HG03045 (cell line): ENCODE measurements at regions not wholly inside any gene's neighbourhood (a gene's known extent, or its start where the extent isn't known, plus 50 kb on each side); places are given as distances from the start of the nearest gene placed in this dataset.

ENCODE experiments used
- ATAC-seq: cut with Tn5 transposase; IDR thresholded peaks from one replicate; pipeline ENCODE4 v1.9.1; 2021; ENCODE audit warnings: mild to moderate bottlenecking, moderate library complexity; ENCODE audit not compliant: unreplicated experiment

DNA sequence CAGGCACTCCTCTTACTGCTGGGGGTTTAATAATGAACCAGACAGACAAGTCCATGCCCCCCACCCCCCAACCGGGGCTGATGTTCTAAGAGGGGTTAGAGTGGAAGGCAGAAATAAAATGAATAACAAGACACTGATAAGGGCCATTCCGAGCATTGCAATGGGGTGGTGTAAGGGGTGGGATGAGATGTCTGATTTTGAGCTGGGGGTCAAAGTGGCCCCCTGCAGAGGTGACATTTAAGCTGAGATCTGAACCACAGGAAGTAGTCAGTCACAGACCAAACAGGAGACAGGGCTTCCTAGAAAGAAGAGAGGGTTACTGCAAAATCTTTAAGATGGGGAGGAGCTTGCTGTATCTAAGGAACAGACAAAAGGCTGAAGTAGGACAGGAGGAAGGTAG, 180.6 kb upstream of the SH3BP4 start:
- ATAC-seq: no peak

GRCh38 chr2:234770715-234771141, 181.1 kb upstream of the SH3BP4 start:
- ATAC-seq: no peak

- no peak for ATAC-seq
Observed at GRCh38 chr2:234770031-234770506, 181.7 kb upstream of the SH3BP4 start.

DNA sequence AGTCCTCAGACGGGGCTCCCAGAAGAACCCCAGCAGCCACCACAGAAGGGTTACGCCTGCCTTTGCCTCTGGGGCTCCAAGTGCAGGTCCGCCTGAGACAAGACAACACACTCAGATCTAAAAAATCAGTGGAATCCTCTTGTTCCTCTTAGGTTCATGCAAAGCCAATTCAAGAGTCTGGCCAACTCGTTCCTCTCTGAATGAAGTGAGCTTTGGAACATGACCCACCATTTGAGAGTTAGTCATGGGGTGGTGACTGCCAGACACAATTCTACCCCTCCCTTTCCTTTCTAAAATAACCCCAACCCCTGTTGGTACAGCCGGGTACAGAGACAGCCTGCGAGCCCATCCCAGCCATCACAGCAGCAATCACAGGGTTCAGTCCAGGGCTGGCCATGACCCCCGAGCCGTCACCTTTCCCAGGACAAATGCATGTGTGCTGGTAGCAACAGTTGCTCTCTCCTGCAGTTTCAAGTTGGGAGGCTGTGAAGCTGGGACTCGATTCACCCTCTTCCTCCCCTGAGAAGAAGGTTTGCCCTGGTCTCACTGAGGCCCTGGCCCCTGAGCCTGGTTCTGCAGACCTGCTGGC, 183.1 kb upstream of the SH3BP4 start:
- ATAC-seq: no peak

DNA sequence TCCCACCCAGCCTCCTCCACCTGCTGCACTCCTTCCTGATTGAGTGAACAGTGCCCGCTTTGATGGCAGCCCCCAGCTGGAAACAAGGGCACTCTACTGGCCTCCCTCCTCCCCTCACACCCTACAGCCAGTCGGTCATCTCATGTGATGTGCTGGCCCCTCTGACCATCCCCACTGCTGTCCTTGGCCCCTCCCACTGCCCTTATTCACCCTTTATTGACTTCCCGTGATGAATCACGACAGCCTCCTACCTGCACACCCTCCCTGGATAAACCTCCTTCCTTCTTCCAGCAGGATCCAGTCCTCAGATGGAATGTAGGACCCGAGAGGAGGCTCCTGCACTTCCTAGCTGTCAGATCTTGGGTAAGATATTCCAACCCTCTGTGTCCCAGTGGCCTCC, 186.5 kb upstream of the SH3BP4 start:
- ATAC-seq: no peak

DNA sequence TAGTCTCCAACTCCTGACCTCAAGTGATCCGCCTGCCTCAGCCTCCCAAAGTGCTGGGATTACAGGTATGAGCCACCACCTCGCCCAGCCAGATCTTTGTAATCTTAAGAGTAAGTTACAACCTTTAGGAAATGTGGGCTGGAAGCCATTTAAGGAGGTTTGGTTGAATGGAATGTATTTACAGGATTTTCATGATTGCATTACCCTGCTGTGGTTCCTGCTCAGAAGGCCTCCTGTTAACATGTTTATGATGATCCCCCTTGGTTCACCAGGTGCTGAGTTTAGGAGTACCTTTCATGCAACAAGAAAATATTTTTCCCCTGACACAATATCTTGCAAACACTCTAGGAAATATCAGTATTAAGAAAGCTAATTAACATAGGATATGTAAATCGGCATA, 187.4 kb upstream of the SH3BP4 start:
- no peak for ATAC-seq

- ATAC-seq: no peak
Observed at GRCh38 chr2:234763002-234763873, 188.6 kb upstream of the SH3BP4 start.

GRCh38 chr2:234761910-234762309, 189.9 kb upstream of the SH3BP4 start:
- ATAC-seq: no peak

DNA sequence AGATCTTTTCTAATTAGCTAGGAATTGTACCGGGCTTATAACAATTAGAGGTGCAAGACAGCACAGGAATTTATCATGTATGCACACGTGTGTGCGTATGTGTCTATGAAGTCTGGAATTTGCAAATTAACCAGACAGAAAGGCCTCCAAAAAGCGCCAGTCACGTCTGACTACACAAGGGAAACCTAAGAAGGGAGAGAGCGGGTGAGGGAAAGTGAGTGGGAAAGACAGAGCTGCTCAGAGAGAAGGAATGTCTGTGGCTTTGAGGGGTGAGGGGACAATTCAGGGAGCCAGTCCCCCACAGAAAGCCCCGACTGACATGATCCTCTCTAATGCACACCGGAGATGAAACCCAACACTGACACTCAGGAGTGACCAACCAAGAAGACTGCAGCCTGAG, 197.7 kb upstream of the SH3BP4 start:
- ATAC-seq: no peak

- no peak for ATAC-seq
Observed at GRCh38 chr2:234753701-234754100, 198.1 kb upstream of the SH3BP4 start.

GRCh38 chr2:234752966-234753365, 198.9 kb upstream of the SH3BP4 start:
- ATAC-seq: no peak

DNA sequence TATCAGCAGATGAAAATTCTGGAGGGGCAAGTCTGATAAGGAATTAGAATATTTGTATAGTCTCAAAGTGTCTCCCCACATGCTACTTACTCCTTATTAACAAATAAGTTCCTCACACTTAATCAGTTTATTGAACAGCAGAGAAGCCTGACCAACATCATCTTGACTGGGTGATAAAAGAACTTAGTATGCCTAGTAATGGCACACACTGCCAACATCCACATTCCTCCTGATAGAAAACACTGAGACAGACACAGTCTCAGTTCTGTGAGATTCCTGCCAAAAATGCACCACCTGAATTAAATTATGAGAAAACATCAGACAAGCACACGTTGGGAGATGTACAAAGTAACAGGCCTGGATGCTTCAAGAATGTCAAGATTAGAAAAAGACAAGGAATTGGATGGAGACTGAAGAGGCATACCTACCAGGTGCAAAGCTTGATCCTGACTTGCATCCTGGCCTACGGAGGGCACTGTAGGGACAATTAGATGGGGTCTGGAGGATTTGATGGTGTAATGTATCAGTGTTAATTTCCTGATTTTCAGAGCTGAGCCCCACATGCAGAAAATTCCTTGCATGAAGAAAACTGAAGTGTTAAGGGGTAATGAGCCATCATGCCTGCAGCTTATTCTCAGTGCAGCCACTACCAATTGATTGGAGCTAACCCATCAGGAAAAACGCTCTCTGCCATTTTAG, 200.4 kb upstream of the SH3BP4 start:
- ATAC-seq: no peak

DNA sequence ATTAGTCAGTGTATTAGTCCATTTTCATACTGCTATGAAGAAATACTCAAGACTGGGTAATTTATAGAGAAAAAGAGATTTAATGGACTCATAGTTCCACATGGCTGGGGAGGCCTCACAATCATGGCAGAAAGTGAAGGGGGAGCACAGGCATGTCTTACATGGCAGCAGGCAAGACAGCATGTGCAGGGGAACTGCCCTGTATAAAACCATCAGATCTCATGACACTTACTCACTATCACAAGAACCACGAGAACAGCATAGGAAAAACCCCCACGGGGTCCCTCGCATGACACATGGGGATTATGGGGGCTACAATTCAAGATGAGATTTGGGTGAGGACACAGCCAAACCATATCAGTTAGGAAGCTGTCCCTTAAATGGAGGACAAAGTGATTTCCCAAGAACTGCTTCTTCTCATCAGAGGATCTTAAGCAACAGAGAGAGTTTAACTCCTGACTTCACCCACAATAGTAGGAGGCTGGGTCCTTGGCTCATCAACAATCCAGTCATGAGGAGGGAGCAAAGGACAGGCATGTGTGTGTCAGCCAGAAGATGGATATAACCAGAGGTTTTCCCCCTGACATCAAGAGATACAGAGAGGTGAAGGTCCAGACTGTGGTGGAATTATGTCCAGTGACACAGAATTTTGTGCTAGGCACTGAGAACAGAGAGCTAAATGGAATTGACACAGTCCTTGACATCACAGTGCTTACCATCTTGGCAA, 203.8 kb upstream of the SH3BP4 start:
- ATAC-seq: no peak

DNA sequence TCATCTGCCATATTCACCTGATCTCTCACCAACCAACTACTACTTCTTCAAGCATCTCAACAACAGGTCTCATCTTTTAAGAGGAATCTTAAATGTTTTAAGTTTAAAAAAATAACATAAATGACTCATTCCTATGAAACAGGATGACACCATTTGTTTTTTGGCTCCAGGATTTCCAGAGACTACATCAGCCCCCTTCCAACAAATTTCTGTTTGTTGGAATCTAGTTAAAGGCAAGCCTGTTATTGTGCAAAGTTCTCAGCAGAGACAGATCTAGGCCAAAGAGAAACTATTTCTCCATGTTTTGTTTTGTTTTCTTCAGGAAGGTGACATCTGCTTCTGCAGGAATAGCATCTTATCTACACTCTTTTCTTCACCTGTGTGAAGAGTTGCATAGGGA, 204.8 kb upstream of the SH3BP4 start:
- no peak for ATAC-seq

DNA sequence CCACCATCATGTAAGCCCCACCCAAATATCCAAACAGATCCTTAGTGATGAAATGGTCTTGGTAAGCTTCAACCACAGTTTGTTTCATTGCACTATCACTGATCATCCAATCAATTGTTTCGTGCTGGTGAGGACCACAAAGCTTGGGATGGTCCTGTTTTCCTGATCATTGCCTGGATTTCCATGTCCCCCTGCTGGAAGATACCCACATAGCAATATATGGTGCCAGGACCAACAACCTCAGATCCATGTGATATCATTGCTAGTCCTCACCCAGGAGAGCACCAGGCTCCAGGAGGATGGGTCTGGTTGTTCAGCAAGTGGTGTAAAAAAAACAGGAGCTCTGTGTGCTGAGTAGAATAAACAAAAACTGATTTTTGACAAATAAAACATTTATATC, 206.5 kb upstream of the SH3BP4 start:
- no peak for ATAC-seq

GRCh38 chr2:234741976-234742375, 209.8 kb upstream of the SH3BP4 start:
- ATAC-seq: no peak

DNA sequence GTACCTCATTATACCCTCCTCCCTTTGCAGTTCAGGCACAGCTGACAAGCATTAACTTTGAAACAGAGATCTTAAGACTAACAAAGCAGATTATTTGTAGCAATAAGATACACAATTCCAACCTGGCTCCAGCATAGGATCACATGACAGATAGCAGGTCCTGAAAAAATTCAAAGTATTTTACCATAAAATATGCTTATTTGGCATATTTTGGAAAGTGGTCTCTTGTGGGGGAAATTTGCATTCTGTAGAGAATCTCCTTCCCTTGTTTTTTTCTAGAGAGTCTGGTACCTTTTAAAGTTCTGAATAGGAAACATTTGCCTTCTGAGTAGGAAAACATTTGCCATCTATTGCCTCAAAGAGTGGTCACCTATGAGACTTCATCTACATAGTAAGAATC, 212.8 kb upstream of the SH3BP4 start:
- no peak for ATAC-seq

DNA sequence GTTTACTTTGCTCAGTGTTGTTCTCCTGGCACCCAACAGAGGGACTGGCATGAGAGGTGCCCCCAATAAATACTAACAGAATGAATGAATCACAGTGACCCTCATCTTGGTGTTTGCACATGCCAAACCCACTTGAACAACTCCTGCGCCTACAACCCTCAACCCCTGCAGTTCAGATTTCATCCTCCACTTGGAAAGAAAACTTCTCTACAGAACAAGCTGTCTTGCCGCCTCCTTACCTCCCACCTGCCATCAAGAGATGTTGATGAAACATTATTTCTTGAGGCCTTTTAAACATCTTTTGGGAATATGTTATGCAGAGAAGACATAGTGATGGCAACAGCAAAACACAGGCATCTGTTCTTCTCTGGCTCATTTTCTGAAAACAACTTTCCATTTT, 216.0 kb upstream of the SH3BP4 start:
- ATAC-seq: no peak

GRCh38 chr2:234733795-234734600, 217.8 kb upstream of the SH3BP4 start:
- no peak for ATAC-seq

- ATAC-seq: no peak
Observed at GRCh38 chr2:234733093-234733489, 218.7 kb upstream of the SH3BP4 start.
